GDM1 (cell line): ENCODE measurements at regions not wholly inside any gene's neighbourhood (a gene's known extent, or its start where the extent isn't known, plus 50 kb on each side); places are given as distances from the start of the nearest gene placed in this dataset.
"Not testable (repeated sequence)": the region's sequence is repeated elsewhere in the genome, so short reads cannot be mapped to it uniquely, and the experiment has no call there.

Source experiments
- DNase-seq: peaks from one replicate; lab custom pipeline; 2025; lab: John Stamatoyannopoulos, UW

DNA sequence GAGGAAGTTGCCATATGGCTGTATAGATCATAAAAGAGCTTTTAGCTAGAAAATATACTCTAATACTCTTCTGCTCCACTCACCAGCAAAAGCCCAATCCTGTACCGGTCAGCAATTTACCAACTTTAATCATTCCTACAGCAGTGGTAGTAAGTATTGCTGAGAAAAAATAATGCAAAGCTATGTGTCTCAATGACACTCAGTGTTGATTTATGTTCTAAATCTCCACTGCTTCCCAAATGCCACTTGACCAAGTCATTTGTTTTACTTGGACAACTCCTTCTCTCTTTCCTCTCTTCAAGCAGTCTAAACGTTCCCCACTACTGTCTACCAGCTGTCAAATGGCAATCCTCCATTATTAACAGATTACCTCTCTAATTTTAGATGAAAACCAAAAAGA, 201.8 kb upstream of the GK2 start:
- DNase-seq = no peak

DNA sequence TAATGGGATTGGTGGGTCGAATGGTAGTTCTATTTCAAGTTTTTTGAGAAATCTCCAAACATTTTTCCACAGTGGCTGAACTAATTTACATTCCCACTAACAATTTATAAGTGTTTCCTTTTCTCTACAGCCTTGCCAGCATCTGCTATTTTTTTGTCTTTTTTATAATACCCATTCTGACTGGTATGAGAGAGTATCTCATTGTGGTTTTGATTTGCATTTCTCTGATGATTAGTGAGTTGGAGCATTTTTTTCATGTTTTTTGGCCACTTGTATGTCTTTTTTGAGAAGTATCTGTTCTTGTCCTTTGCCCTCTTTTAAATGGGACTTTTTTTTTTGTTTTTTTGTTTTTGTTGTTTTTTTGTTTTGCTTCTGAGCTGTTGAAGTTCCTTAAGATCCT, 200.0 kb upstream of the GK2 start:
- DNase-seq = no peak

GRCh38 chr4:79604152-79604551, 196.1 kb upstream of the GK2 start:
- DNase-seq = no peak

GRCh38 chr4:79603681-79604080, 195.7 kb upstream of the GK2 start:
- DNase-seq = no peak

GRCh38 chr4:79599691-79600090, 191.7 kb upstream of the GK2 start:
- DNase-seq = no peak

DNA sequence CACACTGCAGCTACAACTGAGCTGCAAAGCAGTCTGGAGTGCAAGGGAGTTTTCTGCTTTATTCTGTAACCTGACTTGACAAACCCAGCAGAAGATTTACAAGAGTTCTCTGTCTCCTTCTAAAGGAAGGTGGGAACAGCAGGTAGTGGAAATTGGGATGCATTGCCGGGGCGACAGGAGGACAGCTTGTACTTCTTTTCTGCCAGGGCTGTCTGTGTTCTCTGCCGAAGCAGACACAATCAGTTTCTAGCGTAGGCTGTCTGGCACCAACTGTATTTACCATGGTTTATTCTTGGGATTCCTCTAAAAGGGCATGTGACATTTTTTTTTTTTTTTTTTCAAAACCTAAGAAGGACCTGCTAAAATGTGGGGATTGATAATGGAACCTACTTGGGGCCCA, 190.8 kb upstream of the GK2 start:
- no peak for DNase-seq

DNA sequence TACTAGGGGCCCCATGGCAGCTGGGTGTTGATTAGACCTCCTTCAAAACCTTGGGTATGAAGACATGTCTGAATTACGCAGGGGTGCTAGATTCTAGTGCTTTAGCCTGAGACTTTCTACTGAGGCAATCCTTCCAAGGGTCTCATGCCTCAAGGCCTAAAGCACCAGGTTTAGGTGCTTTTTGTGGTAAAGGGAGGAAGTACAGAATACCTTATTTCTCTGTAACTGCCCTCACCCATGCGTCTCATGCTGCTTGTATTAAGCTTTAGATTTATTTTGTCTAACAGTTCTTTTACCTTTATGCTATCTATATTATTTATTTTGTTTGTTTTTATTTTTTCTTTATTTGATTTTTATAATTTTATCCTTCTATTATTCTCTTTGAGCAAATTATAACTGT, 190.2 kb upstream of the GK2 start:
- DNase-seq = no peak

- DNase-seq = no peak
Observed at GRCh38 chr4:79597266-79597665, 189.2 kb upstream of the GK2 start.

GRCh38 chr4:79592218-79592617, 184.2 kb upstream of the GK2 start:
- not testable (repeated sequence) for DNase-seq

DNA sequence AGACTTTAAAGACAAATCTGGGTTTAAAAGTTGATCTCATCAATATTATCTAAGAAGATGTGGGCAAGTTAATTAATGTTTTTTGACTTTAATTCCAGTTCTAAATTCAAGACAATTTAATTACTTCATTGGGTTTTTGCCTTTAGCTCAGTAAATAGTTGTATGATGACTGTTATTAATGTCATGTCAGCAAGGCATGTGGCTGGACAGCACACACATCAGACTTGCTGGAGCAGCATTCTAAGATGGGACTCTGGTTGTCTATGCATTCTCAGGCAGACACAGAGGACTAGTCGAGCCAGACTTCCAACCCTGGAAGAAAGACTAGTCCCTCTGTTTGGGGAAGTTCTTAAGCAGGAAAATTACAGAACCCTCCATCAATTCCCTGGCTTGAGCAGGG, 180.7 kb upstream of the GK2 start:
- DNase-seq = no peak

DNA sequence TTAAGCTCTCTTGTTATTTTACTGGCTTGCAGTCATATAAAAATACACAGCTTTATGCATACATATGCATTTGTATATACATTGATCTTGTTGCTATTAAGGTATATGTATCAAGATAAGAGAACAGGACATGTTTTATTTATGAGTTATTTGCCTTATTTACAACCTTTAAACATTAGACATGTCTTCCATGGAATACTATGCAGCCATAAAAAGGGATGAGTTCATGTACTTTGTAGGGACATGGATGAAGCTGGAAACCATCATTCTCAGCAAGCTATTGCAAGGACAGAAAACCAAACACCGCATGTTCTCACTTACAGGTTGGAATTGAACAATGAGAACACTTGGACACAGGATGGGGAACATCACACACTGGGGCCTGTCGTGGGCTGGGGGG, 179.2 kb upstream of the GK2 start:
- DNase-seq = not testable (repeated sequence)

DNA sequence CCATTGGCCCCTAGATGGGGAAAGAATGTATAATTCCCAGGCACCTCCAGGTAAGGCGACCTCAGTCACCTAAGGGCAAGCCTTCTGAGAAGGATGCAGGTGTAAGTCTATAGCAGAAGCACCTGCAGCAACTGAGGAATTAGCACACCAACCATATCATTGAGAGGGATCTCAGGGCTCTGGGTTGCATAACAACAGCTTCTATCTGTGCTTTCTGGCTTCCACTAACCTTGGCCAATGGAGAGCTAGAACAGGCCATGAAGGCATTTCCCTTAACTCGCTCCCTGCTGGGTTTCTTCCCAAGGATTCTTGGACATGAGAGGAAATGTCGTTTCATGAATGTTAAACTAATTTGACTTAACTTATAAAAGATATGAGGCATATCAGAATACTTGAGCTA, 177.8 kb upstream of the GK2 start:
- no peak for DNase-seq

- DNase-seq = no peak
Observed at GRCh38 chr4:79585330-79585729, 177.3 kb upstream of the GK2 start.

- DNase-seq = no peak
Observed at GRCh38 chr4:79584902-79585301, 176.9 kb upstream of the GK2 start.

- DNase-seq = no peak
Observed at GRCh38 chr4:79584352-79584751, 176.3 kb upstream of the GK2 start.

DNA sequence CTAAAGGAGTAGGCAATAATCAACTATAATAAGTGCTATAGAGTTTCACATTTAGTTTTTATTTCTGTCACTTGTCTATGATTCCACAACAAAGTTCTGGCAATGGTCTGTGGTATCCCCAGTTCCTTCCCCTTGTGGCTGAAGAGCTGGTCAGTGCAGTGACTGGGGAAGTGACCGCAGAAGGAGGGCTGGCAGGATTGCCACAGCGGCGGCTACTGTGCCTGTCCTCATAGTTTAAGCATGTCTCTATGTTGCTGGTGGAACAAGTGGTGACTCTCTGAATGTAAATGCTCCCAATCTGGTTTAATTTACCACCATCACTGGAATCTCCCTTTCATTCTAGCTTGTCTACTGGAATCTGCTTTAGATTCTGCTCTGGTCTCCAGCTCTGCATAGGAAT, 170.6 kb upstream of the GK2 start:
- DNase-seq = peak; percentile 48

DNA sequence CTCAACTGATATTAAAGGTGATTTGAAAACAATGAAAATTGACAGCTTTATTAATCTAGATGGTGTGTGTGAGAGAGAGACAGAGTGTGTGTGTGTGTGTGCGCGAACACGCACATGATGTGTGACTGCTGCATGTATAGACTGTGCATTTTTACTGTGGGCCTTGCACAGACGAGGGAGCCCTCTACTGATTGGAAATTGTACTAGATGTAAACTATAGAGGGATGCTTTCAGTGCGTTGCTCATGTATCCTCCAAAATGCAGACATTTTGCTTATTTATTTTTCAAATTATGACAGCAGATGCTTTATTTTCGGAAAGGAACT, 168.4 kb upstream of the GK2 start:
- DNase-seq = peak; percentile 37

DNA sequence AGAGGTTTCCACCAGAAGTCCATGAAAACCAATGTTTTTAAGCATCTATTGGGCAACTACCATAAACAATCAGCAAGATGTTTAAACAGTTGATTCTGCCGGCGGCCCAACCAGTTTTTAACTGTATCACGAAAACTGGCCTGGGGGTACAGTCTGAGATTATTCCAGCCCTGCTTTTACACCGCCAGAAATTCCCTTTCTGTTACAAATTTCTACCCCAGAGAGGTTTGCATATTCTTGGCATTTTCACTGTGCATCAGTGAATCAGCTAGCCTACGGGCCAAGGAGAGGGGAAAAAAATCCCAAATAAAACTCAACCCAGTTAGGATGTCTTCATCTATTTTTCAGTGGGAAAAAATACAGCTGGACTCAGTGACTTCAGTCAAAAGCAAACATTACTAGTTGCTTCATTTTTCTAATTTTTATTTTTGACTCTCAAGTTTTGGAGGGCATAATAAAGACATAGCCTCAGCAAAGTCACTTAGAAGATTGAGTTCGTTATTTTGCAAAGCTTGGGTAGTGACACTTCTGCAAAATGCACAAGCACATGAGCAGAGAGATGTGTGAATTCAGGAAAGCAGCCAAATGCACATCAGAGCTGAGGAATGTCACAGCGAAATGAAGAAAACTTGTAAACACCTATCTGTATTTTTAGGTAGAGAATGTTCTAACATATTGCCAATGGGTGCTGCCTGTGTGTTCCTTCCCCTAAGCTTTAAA, 167.8 kb upstream of the GK2 start:
- DNase-seq = no peak

GRCh38 chr4:79574741-79575451, 166.9 kb upstream of the GK2 start:
- DNase-seq = no peak

GRCh38 chr4:79563219-79563618, 155.2 kb upstream of the GK2 start:
- no peak for DNase-seq

DNA sequence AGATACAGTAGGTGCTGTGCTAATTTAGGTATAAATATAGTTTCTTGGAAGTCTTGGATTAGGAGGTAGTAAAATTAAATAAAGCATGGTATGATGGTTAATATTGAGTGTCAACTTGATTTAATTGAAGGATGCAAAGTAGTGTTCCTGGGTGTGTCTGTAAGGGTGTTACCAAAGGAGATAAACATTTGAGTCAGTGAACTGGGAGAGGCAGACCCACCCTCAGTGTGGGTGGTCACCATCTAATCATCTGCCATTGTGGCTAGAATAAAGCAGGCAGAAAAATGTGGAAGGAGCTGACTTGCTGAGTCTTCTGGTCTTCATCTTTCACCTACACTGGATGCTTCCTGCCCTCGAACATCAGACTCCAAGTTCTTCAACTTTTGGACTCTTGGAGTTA, 153.7 kb upstream of the GK2 start:
- DNase-seq = no peak

DNA sequence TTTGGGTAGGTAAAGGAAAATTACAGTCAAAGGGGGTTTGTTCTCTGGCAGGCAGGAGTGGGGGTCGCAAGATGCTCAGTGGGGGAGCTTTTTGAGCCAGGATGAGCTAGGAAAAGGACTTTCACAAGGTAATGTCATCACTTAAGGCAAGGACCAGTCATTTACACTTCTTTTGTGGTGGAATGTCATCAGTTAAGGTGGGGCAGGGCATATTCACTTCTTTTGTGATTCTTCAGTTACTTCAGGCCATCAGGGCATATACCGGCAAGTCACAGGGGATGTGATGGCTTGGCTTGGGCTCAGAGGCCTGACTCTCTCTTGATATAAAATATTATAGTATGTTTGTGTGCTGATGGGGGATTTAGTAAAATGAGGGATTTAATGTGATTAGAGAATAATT, 151.4 kb upstream of the GK2 start:
- DNase-seq = not testable (repeated sequence)

DNA sequence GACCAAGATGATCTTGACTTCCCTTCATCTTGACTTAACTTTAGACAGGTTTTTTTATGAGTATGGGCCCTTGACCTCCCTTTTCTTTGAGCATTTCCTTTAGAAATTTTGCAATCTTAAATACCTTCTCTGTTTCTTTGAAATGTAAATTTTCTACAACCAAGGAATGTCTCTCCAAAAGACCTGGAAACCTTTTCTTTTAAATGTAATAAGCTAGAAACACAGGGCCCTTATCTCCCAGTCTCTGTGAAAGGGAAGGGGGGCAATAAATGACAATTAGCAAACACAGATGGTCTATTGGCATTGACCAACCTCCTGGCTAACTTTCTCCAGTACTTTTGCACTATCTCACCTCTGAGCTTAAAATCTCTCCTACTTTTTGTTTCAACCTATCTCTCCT, 144.3 kb upstream of the GK2 start:
- DNase-seq = no peak

DNA sequence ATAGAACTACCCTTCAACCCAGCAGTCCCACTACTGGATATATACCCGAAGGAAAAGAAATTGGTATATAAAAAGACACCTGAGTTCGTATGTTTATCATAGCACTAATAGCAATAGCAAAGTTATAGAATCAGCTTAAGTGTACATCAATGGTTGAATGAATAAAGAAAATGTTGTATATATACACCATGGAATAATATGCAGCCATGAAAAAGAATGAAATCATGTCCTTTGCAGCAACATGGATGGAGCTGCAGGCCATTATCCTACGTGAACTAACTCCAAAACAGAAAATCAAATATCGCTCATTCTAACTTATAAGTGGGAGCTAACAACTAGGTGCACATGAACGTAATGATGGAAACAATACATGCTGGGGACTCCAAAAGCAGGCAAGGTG, 143.5 kb upstream of the GK2 start:
- no peak for DNase-seq
